ENCODE measurements at regions not wholly inside any gene's neighbourhood (a gene's known extent, or its start where the extent isn't known, plus 50 kb on each side); places are given as distances from the start of the nearest gene placed in this dataset.

- no peaks in the 10 kb centered on the region for H3K4me1 Mint-ChIP-seq (ENCODE audit: unreplicated experiment)
- H3K36me3 Mint-ChIP-seq: no peaks in the 10 kb centered on the region
- H3K9me3 Mint-ChIP-seq: no peaks in the 10 kb centered on the region
- no peaks in the 10 kb centered on the region for H3K27me3 Mint-ChIP-seq
- H3K27ac Mint-ChIP-seq: no peak overlapping the region
- TF ChIP-seq CTCF (conservative IDR thresholded peaks at IDR 0.05): no peak
- no peak for DNase-seq (ENCODE audit: extremely low spot score, unreplicated experiment)
- no peak overlapping the region for H3K4me3 Mint-ChIP-seq
These were observed 537.5 kb downstream of the ELAVL2 start for GRCh38 chr9:23288545-23288944.

- DNase-seq (ENCODE audit: extremely low spot score, unreplicated experiment): no peak
- no peak for TF ChIP-seq CTCF (conservative IDR thresholded peaks at IDR 0.05)
- Mint-ChIP-seq H3K4me3 (no peak overlapping the region), H3K27me3 (no peaks in the 10 kb centered on the region), H3K27ac (no peak overlapping the region), H3K9me3 (no peaks in the 10 kb centered on the region), H3K4me1 (ENCODE audit: unreplicated experiment) (no peaks in the 10 kb centered on the region), H3K36me3 (no peaks in the 10 kb centered on the region)
These were observed 535.1 kb downstream of the ELAVL2 start for GRCh38 chr9:23290973-23291372.

GRCh38 chr9:23302281-23302680, 523.8 kb downstream of the ELAVL2 start:
- Mint-ChIP-seq H3K27ac (no peak overlapping the region), H3K9me3 (no peaks in the 10 kb centered on the region), H3K36me3 (no peaks in the 10 kb centered on the region), H3K4me3 (no peak overlapping the region), H3K27me3 (no peaks in the 10 kb centered on the region), H3K4me1 (ENCODE audit: unreplicated experiment) (no peaks in the 10 kb centered on the region)
- TF ChIP-seq CTCF (conservative IDR thresholded peaks at IDR 0.05): no peak
- DNase-seq (ENCODE audit: extremely low spot score, unreplicated experiment): no peak

GRCh38 chr9:23306731-23307130, 519.3 kb downstream of the ELAVL2 start:
- no peak for DNase-seq (ENCODE audit: extremely low spot score, unreplicated experiment)
- Mint-ChIP-seq H3K4me1 (ENCODE audit: unreplicated experiment) (no peaks in the 10 kb centered on the region), H3K9me3 (no peaks in the 10 kb centered on the region), H3K27ac (no peak overlapping the region), H3K4me3 (no peak overlapping the region), H3K27me3 (no peaks in the 10 kb centered on the region), H3K36me3 (no peaks in the 10 kb centered on the region)
- no peak for TF ChIP-seq CTCF (conservative IDR thresholded peaks at IDR 0.05)

- DNase-seq (ENCODE audit: extremely low spot score, unreplicated experiment): no peak
- TF ChIP-seq CTCF (conservative IDR thresholded peaks at IDR 0.05): no peak
- Mint-ChIP-seq H3K36me3 (no peaks in the 10 kb centered on the region), H3K27me3 (no peaks in the 10 kb centered on the region), H3K9me3 (no peaks in the 10 kb centered on the region), H3K4me3 (no peak overlapping the region), H3K4me1 (ENCODE audit: unreplicated experiment) (no peaks in the 10 kb centered on the region), H3K27ac (no peak overlapping the region)
These were observed 518.1 kb downstream of the ELAVL2 start for GRCh38 chr9:23307731-23308513.

Data from type B pancreatic cell (in vitro differentiated cells).